GM10266 (cell line): ENCODE measurements at regions not wholly inside any gene's neighbourhood (a gene's known extent, or its start where the extent isn't known, plus 50 kb on each side); places are given as distances from the start of the nearest gene placed in this dataset.

Experiments
- DNase-seq: peaks from one replicate; pipeline ENCODE4 v3.0.0; 2012; ENCODE audit errors: extremely low spot score
- CTCF ChIP-seq: IDR thresholded peaks from 2 replicates; pipeline ENCODE4 v1.5.1; 2012; ENCODE audit warnings: mild to moderate bottlenecking, low read depth; ENCODE audit not compliant: control insufficient read depth, insufficient read depth; ENCODE audit errors: missing control alignments

GRCh38 chr10:125329056-125329455 is 168.7 kb upstream of the CTBP2 start:
- no peak for TF ChIP-seq CTCF
- DNase-seq: no peak

GRCh38 chr10:125325326-125325725 is 165.0 kb upstream of the CTBP2 start:
- TF ChIP-seq CTCF: no peak
- DNase-seq: no peak

GRCh38 chr10:125316436-125316835 is 156.1 kb upstream of the CTBP2 start:
- no peak for DNase-seq
- no peak for TF ChIP-seq CTCF

- DNase-seq: no peak
- TF ChIP-seq CTCF: no peak
These were observed 140.6 kb upstream of the CTBP2 start for GRCh38 chr10:125300937-125301336.

GRCh38 chr10:125299461-125299860 is 139.1 kb upstream of the CTBP2 start:
- no peak for TF ChIP-seq CTCF
- DNase-seq: no peak

GRCh38 chr10:125296598-125296997 is 136.2 kb upstream of the CTBP2 start:
- no peak for DNase-seq
- TF ChIP-seq CTCF: no peak

- TF ChIP-seq CTCF: no peak
- no peak for DNase-seq
These were observed 133.7 kb upstream of the CTBP2 start for GRCh38 chr10:125294109-125294508.
